Spinal cord (tissue), 9 donors: ENCODE measurements at regions not wholly inside any gene's neighbourhood (a gene's known extent, or its start where the extent isn't known, plus 50 kb on each side); places are given as distances from the start of the nearest gene placed in this dataset.

Source experiments
- DNase-seq, 6 donors: peaks; one replicate each; pipeline versions ENCODE4 v3.0.0 to v3.0.0-alpha.2; 2013 to 2015; ENCODE audit warnings: low spot score in 6 of 6, low read depth in 4 of 6
- H3K27ac ChIP-seq: one replicate; pipeline ENCODE4 v1.5.1; 2013; ENCODE audit warnings: low read depth, low read length, control low read depth
- H3K27me3 ChIP-seq: one replicate; pipeline ENCODE4 v1.6.1; 2013; ENCODE audit warnings: low read length; ENCODE audit not compliant: control insufficient read depth, insufficient read depth
- H3K36me3 ChIP-seq: one replicate; pipeline ENCODE4 v1.6.1; 2013; ENCODE audit warnings: low read length; ENCODE audit not compliant: control insufficient read depth, insufficient read depth
- H3K4me1 ChIP-seq: one replicate; pipeline ENCODE4 v1.6.1; 2013; ENCODE audit warnings: low read length; ENCODE audit not compliant: control insufficient read depth, insufficient read depth
- H3K4me3 ChIP-seq: one replicate; pipeline ENCODE4 v1.5.1; 2013; ENCODE audit warnings: low read depth, low read length, control low read depth
- H3K9me3 ChIP-seq: one replicate; pipeline ENCODE4 v1.6.1; 2013; ENCODE audit warnings: low read length; ENCODE audit not compliant: control insufficient read depth, insufficient read depth
- WGBS: methylation state at CpG from one replicate; pipeline ENCODE4 v1.1.5; 2013; ENCODE audit warnings: missing lambda C conversion rate; ENCODE audit not compliant: insufficient coverage; 5-methylcytosine and 5-hydroxymethylcytosine counted together
- donor health status: healthy.

GRCh38 chr4:95676190-95676589 is 127.4 kb upstream of the UNC5C start:
- no peak overlapping the region for H3K27ac ChIP-seq
- DNase-seq, result no peak
- H3K9me3 ChIP-seq, result no peaks in the 10 kb centered on the region
- no peaks in the 10 kb centered on the region for H3K36me3 ChIP-seq
- no peaks in the 10 kb centered on the region for H3K4me1 ChIP-seq
- no CpG with 5 or more reads among the region's 1 CpG for WGBS
- no peaks in the 10 kb centered on the region for H3K27me3 ChIP-seq
- H3K4me3 ChIP-seq, result no peak overlapping the region

GRCh38 chr4:95675623-95676022 is 126.8 kb upstream of the UNC5C start:
- Histone ChIP-seq H3K27me3 (no peaks in the 10 kb centered on the region), H3K27ac (no peak overlapping the region), H3K4me3 (no peak overlapping the region), H3K4me1 (no peaks in the 10 kb centered on the region), H3K9me3 (no peaks in the 10 kb centered on the region), H3K36me3 (no peaks in the 10 kb centered on the region)
- no peak for DNase-seq

GRCh38 chr4:95674521-95674981 is 125.8 kb upstream of the UNC5C start:
- peak in 1 of 6 donors; percentile 11 for DNase-seq
- Histone ChIP-seq H3K36me3 (no peaks in the 10 kb centered on the region), H3K27me3 (no peaks in the 10 kb centered on the region), H3K4me3 (no peak overlapping the region), H3K4me1 (no peaks in the 10 kb centered on the region), H3K27ac (no peak overlapping the region), H3K9me3 (no peaks in the 10 kb centered on the region)
- no CpG with 5 or more reads among the region's 2 CpGs for WGBS

- Histone ChIP-seq H3K4me1 (no peaks in the 10 kb centered on the region), H3K4me3 (no peak overlapping the region), H3K27me3 (no peaks in the 10 kb centered on the region), H3K27ac (no peak overlapping the region), H3K9me3 (no peaks in the 10 kb centered on the region), H3K36me3 (no peaks in the 10 kb centered on the region)
- WGBS, result 58% methylated on average over 1 of the region's 1 CpG
- no peak for DNase-seq
Measured at GRCh38 chr4:95672811-95673210, 124.0 kb upstream of the UNC5C start.

GRCh38 chr4:95660719-95661118 is 111.9 kb upstream of the UNC5C start:
- no peaks in the 10 kb centered on the region for H3K27me3 ChIP-seq
- H3K9me3 ChIP-seq, result no peaks in the 10 kb centered on the region
- no peaks in the 10 kb centered on the region for H3K4me1 ChIP-seq
- no peak overlapping the region for H3K4me3 ChIP-seq
- no peaks in the 10 kb centered on the region for H3K36me3 ChIP-seq
- WGBS, result no CpG with 5 or more reads among the region's 3 CpGs
- DNase-seq, result no peak
- H3K27ac ChIP-seq, result no peak overlapping the region

- Histone ChIP-seq H3K4me1 (no peaks in the 10 kb centered on the region), H3K27me3 (no peaks in the 10 kb centered on the region), H3K4me3 (no peak overlapping the region), H3K36me3 (no peaks in the 10 kb centered on the region), H3K9me3 (no peaks in the 10 kb centered on the region), H3K27ac (no peak overlapping the region)
- DNase-seq, result no peak
- no CpG with 5 or more reads among the region's 1 CpG for WGBS
Measured at GRCh38 chr4:95651891-95652290, 103.1 kb upstream of the UNC5C start.

- no peaks in the 10 kb centered on the region for H3K36me3 ChIP-seq
- H3K4me1 ChIP-seq, result peaks cover 6% of the 10 kb centered on the region
- no peak overlapping the region for H3K27ac ChIP-seq
- no peak overlapping the region for H3K4me3 ChIP-seq
- H3K27me3 ChIP-seq, result no peaks in the 10 kb centered on the region
- no peak for DNase-seq
- no peaks in the 10 kb centered on the region for H3K9me3 ChIP-seq
Measured at GRCh38 chr4:95644417-95644816, 95.6 kb upstream of the UNC5C start.

GRCh38 chr4:95643627-95644026 is 94.9 kb upstream of the UNC5C start:
- H3K27me3 ChIP-seq, result no peaks in the 10 kb centered on the region
- no peak for DNase-seq
- no peak overlapping the region for H3K4me3 ChIP-seq
- no peaks in the 10 kb centered on the region for H3K36me3 ChIP-seq
- no peak overlapping the region for H3K27ac ChIP-seq
- H3K4me1 ChIP-seq, result peaks cover 6% of the 10 kb centered on the region
- no peaks in the 10 kb centered on the region for H3K9me3 ChIP-seq
- no CpG with 5 or more reads among the region's 1 CpG for WGBS

GRCh38 chr4:95641571-95641970 is 92.8 kb upstream of the UNC5C start:
- H3K27me3 ChIP-seq, result no peaks in the 10 kb centered on the region
- DNase-seq, result no peak
- H3K4me1 ChIP-seq, result peaks cover 6% of the 10 kb centered on the region
- H3K36me3 ChIP-seq, result no peaks in the 10 kb centered on the region
- no peak overlapping the region for H3K27ac ChIP-seq
- WGBS, result 91% methylated on average over 4 of the region's 7 CpGs
- no peak overlapping the region for H3K4me3 ChIP-seq
- no peaks in the 10 kb centered on the region for H3K9me3 ChIP-seq

GRCh38 chr4:95640311-95640710 is 91.5 kb upstream of the UNC5C start:
- H3K9me3 ChIP-seq, result no peaks in the 10 kb centered on the region
- WGBS, result 0% methylated on average over 1 of the region's 3 CpGs
- DNase-seq, result peak in 2 of 6 donors; percentile 20 to 71
- no peaks in the 10 kb centered on the region for H3K27me3 ChIP-seq
- no peak overlapping the region for H3K27ac ChIP-seq
- no peak overlapping the region for H3K4me3 ChIP-seq
- H3K36me3 ChIP-seq, result no peaks in the 10 kb centered on the region
- peaks cover 6% of the 10 kb centered on the region for H3K4me1 ChIP-seq
